ENCODE measurements at regions not wholly inside any gene's neighbourhood (a gene's known extent, or its start where the extent isn't known, plus 50 kb on each side); places are given as distances from the start of the nearest gene placed in this dataset.

- in situ Hi-C loops (cut with MboI; ENCODE audit: low pct_unique_long_range_greater_than_20kb, low sequenced_read_pairs, unreplicated experiment), result no loop called here
- TF ChIP-seq CTCF (IDR thresholded peaks at IDR 0.05; ENCODE audit: extremely low read depth, insufficient read depth, missing control alignments), result no peak
- DNase-seq (ENCODE audit: low spot score), result no peak
Measured at GRCh38 chr18:67117804-67118203, 398.7 kb downstream of the DSEL start.

- no peak for TF ChIP-seq CTCF (IDR thresholded peaks at IDR 0.05; ENCODE audit: extremely low read depth, insufficient read depth, missing control alignments)
- DNase-seq (ENCODE audit: low spot score), result no peak
- in situ Hi-C loops (cut with MboI; ENCODE audit: low pct_unique_long_range_greater_than_20kb, low sequenced_read_pairs, unreplicated experiment), result no loop called here
Measured at GRCh38 chr18:67109535-67109934, 407.0 kb downstream of the DSEL start.

- no peak for TF ChIP-seq CTCF (IDR thresholded peaks at IDR 0.05; ENCODE audit: extremely low read depth, insufficient read depth, missing control alignments)
- in situ Hi-C loops (cut with MboI; ENCODE audit: low pct_unique_long_range_greater_than_20kb, low sequenced_read_pairs, unreplicated experiment), result no loop called here
- no peak for DNase-seq (ENCODE audit: low spot score)
Measured at GRCh38 chr18:67108894-67109293, 407.6 kb downstream of the DSEL start.

- DNase-seq (ENCODE audit: low spot score), result peak; percentile 19
- peak; percentile 86 for TF ChIP-seq CTCF (IDR thresholded peaks at IDR 0.05; ENCODE audit: extremely low read depth, insufficient read depth, missing control alignments)
- in situ Hi-C loops (cut with MboI; ENCODE audit: low pct_unique_long_range_greater_than_20kb, low sequenced_read_pairs, unreplicated experiment), result no loop called here
Measured at GRCh38 chr18:67104700-67105284, 411.7 kb downstream of the DSEL start.

- DNase-seq (ENCODE audit: low spot score), result no peak
- in situ Hi-C loops (cut with MboI; ENCODE audit: low pct_unique_long_range_greater_than_20kb, low sequenced_read_pairs, unreplicated experiment), result no loop called here
- no peak for TF ChIP-seq CTCF (IDR thresholded peaks at IDR 0.05; ENCODE audit: extremely low read depth, insufficient read depth, missing control alignments)
Measured at GRCh38 chr18:67094123-67094522, 422.4 kb downstream of the DSEL start.

GRCh38 chr18:67092141-67092540, 424.4 kb downstream of the DSEL start:
- in situ Hi-C loops (cut with MboI; ENCODE audit: low pct_unique_long_range_greater_than_20kb, low sequenced_read_pairs, unreplicated experiment), result no loop called here
- no peak for DNase-seq (ENCODE audit: low spot score)
- TF ChIP-seq CTCF (IDR thresholded peaks at IDR 0.05; ENCODE audit: extremely low read depth, insufficient read depth, missing control alignments), result no peak

All from GM13977 (cell line).